Erythroblast (primary cell): ENCODE measurements at regions not wholly inside any gene's neighbourhood (a gene's known extent, or its start where the extent isn't known, plus 50 kb on each side); places are given as distances from the start of the nearest gene placed in this dataset.

ENCODE experiments used
- GATA1 ChIP-seq: IDR thresholded peaks from 2 replicates; pipeline ENCODE4 v1.6.1; 2011; ENCODE audit warnings: low read depth, mild to moderate bottlenecking, control low read depth, low read length, moderate library complexity
- POLR2A ChIP-seq: IDR thresholded peaks from 2 replicates; pipeline ENCODE4 v1.6.1; 2011; ENCODE audit warnings: mild to moderate bottlenecking, low read length

DNA sequence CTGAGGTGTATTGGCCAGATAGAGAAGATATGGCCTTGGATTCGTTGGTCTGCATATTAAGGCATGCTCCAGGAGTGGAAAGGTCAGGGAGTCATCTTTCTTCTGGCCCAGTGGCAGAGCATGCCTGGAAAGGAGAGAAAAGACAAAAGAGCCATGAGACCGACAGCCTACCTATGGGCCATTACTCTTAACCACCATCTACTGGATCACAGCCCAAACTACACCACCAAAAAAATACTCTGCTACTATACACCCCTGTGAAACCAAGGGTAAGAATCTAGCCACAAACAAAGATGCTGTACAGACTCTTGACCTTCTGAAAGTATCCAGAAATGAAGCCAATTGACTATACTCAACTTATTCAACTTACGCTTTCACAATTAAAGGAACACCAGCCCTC is 96.1 kb upstream of the PLSCR5 start:
- TF ChIP-seq POLR2A (no peak), GATA1 (no peak)
